CD4-positive, alpha-beta memory T cell (primary cell): ENCODE measurements at regions not wholly inside any gene's neighbourhood (a gene's known extent, or its start where the extent isn't known, plus 50 kb on each side); places are given as distances from the start of the nearest gene placed in this dataset.

Experiments used
- CTCF ChIA-PET: fragments of 350-600 bp; sonication (Branson Sonifier 250); formaldehyde crosslinking; loops from one replicate; lab custom pipeline; 2021; ENCODE audit warnings: inconsistent platforms; ENCODE audit not compliant: partially characterized antibody; lab: Charles Lee
- POLR2A ChIA-PET: fragments of 350-600 bp; sonication (Branson Sonifier 250); formaldehyde crosslinking; loops from one replicate; lab custom pipeline; 2021; ENCODE audit not compliant: partially characterized antibody; lab: Charles Lee
- DNase-seq, 5 donors: peaks; one replicate each; pipeline versions ENCODE4 v3.0.0 to v3.0.0-alpha.2; 2020 to 2022; ENCODE audit warnings: mixed read lengths in 1 of 5
- H3K27ac ChIP-seq: one replicate; pipeline ENCODE4 v1.7.0; 2013; ENCODE audit warnings: low read depth, low read length
- H3K27me3 ChIP-seq: 2 replicates; pipeline ENCODE4 v1.7.0; 2013; ENCODE audit warnings: mild to moderate bottlenecking, low read length, moderate library complexity; ENCODE audit not compliant: insufficient read depth
- H3K36me3 ChIP-seq: 2 replicates; pipeline ENCODE4 v1.7.0; 2013; ENCODE audit warnings: mild to moderate bottlenecking, low read length, moderate library complexity; ENCODE audit not compliant: insufficient read depth
- H3K4me1 ChIP-seq: 2 replicates; pipeline ENCODE4 v1.7.0; 2013; ENCODE audit warnings: mild to moderate bottlenecking, low read length, moderate library complexity; ENCODE audit not compliant: insufficient read depth
- H3K4me3 ChIP-seq, 2 donors: one replicate each; pipeline ENCODE4 v1.7.0; 2013; ENCODE audit warnings: low read length in 2 of 2, mild to moderate bottlenecking in 1 of 2
- H3K9me3 ChIP-seq, 2 donors: one replicate each; pipeline ENCODE4 v1.7.0; 2013; ENCODE audit warnings: low read length in 2 of 2, control low read depth in 1 of 2; ENCODE audit not compliant: control insufficient read depth in 1 of 2
- H3K27ac Mint-ChIP-seq, 7 donors: one replicate each; pipeline ENCODE4 v1.8.0; 2020 to 2021; ENCODE audit warnings: mixed read lengths in 7 of 7, mild to moderate bottlenecking in 6 of 7, inconsistent platforms in 3 of 7, moderate library complexity in 3 of 7
- H3K27me3 Mint-ChIP-seq, 2 donors: one replicate each; pipeline ENCODE4 v1.8.0; 2020 to 2021; ENCODE audit warnings: mixed read lengths in 2 of 2
- H3K36me3 Mint-ChIP-seq, 2 donors: one replicate each; pipeline ENCODE4 v1.8.0; 2020 to 2021; ENCODE audit warnings: mixed read lengths in 2 of 2, inconsistent platforms in 1 of 2, mild to moderate bottlenecking in 1 of 2
- H3K4me1 Mint-ChIP-seq, 4 donors: one replicate each; pipeline ENCODE4 v1.8.0; 2020 to 2021; ENCODE audit warnings: mixed read lengths in 4 of 4, mild to moderate bottlenecking in 1 of 4
- H3K4me3 Mint-ChIP-seq, 8 donors: one replicate each; pipeline ENCODE4 v1.8.0; 2020 to 2021; ENCODE audit warnings: mixed read lengths in 8 of 8, mild to moderate bottlenecking in 7 of 8, moderate library complexity in 6 of 8, inconsistent platforms in 3 of 8
- H3K9me3 Mint-ChIP-seq, 8 donors: one replicate each; pipeline ENCODE4 v1.8.0; 2020 to 2021; ENCODE audit warnings: mixed read lengths in 8 of 8, mild to moderate bottlenecking in 5 of 8, inconsistent platforms in 3 of 8, moderate library complexity in 1 of 8
- intact Hi-C: fragments of 100-400 bp; cut with micrococcal nuclease; formaldehyde crosslinking; loops from one replicate; pipeline ENCODE4 v1.15.1; 2023

DNA sequence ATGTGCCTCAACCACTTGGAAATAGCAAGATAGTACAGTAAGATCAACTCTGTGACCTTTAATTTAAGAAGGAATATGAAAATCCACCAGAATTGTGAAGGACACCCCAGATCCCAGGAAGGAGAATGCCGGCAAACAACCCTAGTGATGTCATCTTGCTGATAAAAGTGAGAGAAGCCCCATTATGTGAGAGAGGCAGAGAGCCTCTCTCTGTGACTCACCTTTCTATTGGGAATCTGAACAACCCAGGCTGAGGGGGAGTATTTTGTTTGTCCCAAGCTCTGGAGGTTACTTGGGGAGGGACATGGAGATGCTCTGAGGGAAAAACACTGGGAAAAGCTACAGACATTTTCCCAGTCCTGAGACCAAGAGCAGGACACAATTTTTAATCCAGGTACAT lies 188.3 kb upstream of the FERMT1 start:
- Histone ChIP-seq H3K4me3 (no peak overlapping the region), H3K9me3 (no peaks in the 10 kb centered on the region), H3K36me3 (no peaks in the 10 kb centered on the region), H3K27ac (no peak overlapping the region), H3K4me1 (no peaks in the 10 kb centered on the region), H3K27me3 (no peaks in the 10 kb centered on the region)
- H3K27ac Mint-ChIP-seq = no peak overlapping the region
- no peaks in the 10 kb centered on the region for H3K4me1 Mint-ChIP-seq
- H3K9me3 Mint-ChIP-seq = peaks cover 2 to 23% (median 18%) of the 10 kb centered on the region in 8 donors
- POLR2A ChIA-PET = no interaction called here
- no peaks in the 10 kb centered on the region for H3K36me3 Mint-ChIP-seq
- H3K27me3 Mint-ChIP-seq = peaks cover 0 to 3% of the 10 kb centered on the region in 2 donors
- CTCF ChIA-PET = no interaction called here
- no peak overlapping the region for H3K4me3 Mint-ChIP-seq
- DNase-seq = no peak
- intact Hi-C loops = no loop called here

DNA sequence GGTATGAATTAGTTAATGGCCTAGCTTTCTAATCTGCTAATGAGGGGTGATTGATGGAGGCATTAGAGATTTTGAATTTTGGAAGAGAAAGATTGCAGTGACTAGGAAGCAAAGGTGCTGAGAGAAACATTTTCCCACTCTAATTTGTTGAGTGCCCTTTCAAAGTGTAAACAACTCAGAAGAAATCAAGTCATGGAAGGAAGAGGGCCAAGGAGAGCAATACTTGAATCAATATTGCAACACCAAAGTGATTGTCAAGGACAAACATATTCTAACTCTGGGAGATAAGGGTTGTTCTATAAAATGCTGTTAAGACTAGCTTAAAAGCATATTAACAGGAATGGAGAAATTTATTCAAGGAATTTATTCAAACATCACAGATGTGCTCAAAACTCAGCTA lies 182.7 kb upstream of the FERMT1 start:
- no peak for DNase-seq

GRCh38 chr20:6302041-6302440 lies 179.2 kb upstream of the FERMT1 start:
- intact Hi-C loops = no loop called here
- no peaks in the 10 kb centered on the region for H3K4me1 Mint-ChIP-seq
- no peaks in the 10 kb centered on the region for H3K27me3 ChIP-seq
- ChIA-PET CTCF (no interaction called here), POLR2A (no interaction called here)
- no peak overlapping the region for H3K27ac Mint-ChIP-seq
- H3K27ac ChIP-seq = no peak overlapping the region
- H3K36me3 Mint-ChIP-seq = no peaks in the 10 kb centered on the region
- no peak overlapping the region for H3K4me3 Mint-ChIP-seq
- H3K9me3 Mint-ChIP-seq = peaks cover 0 to 19% (median 2%) of the 10 kb centered on the region in 8 donors
- no peaks in the 10 kb centered on the region for H3K36me3 ChIP-seq
- no peaks in the 10 kb centered on the region for H3K4me1 ChIP-seq
- no peak for DNase-seq
- H3K4me3 ChIP-seq = no peak overlapping the region
- no peaks in the 10 kb centered on the region for H3K9me3 ChIP-seq
- H3K27me3 Mint-ChIP-seq = peaks cover 0 to 3% of the 10 kb centered on the region in 2 donors

More for the DNA sequence above, 182.7 kb upstream of the FERMT1 start:
- no peaks in the 10 kb centered on the region for H3K27me3 ChIP-seq
- H3K27me3 Mint-ChIP-seq = peaks cover 0 to 4% of the 10 kb centered on the region in 2 donors
- H3K4me3 ChIP-seq = no peak overlapping the region
- H3K4me1 Mint-ChIP-seq = no peaks in the 10 kb centered on the region
- peaks cover 0 to 21% (median 3%) of the 10 kb centered on the region in 8 donors for H3K9me3 Mint-ChIP-seq
- no peaks in the 10 kb centered on the region for H3K9me3 ChIP-seq
- no peaks in the 10 kb centered on the region for H3K36me3 Mint-ChIP-seq
- no peak overlapping the region for H3K27ac ChIP-seq
- CTCF ChIA-PET = no interaction called here
- POLR2A ChIA-PET = no interaction called here
- H3K4me3 Mint-ChIP-seq = no peak overlapping the region
- intact Hi-C loops = no loop called here
- no peak overlapping the region for H3K27ac Mint-ChIP-seq
- no peaks in the 10 kb centered on the region for H3K36me3 ChIP-seq
- no peaks in the 10 kb centered on the region for H3K4me1 ChIP-seq

GRCh38 chr20:6299456-6299855 lies 176.6 kb upstream of the FERMT1 start:
- H3K27ac Mint-ChIP-seq = no peak overlapping the region
- Histone ChIP-seq H3K4me1 (no peaks in the 10 kb centered on the region), H3K9me3 (no peaks in the 10 kb centered on the region), H3K4me3 (no peak overlapping the region), H3K36me3 (no peaks in the 10 kb centered on the region), H3K27ac (no peak overlapping the region), H3K27me3 (no peaks in the 10 kb centered on the region)
- H3K27me3 Mint-ChIP-seq = peaks cover 0 to 2% of the 10 kb centered on the region in 2 donors
- no peak overlapping the region for H3K4me3 Mint-ChIP-seq
- POLR2A ChIA-PET = no interaction called here
- no peaks in the 10 kb centered on the region for H3K4me1 Mint-ChIP-seq
- H3K36me3 Mint-ChIP-seq = no peaks in the 10 kb centered on the region
- intact Hi-C loops = no loop called here
- CTCF ChIA-PET = no interaction called here
- no peak for DNase-seq
- peaks cover 0 to 15% (median 3%) of the 10 kb centered on the region in 8 donors for H3K9me3 Mint-ChIP-seq

DNA sequence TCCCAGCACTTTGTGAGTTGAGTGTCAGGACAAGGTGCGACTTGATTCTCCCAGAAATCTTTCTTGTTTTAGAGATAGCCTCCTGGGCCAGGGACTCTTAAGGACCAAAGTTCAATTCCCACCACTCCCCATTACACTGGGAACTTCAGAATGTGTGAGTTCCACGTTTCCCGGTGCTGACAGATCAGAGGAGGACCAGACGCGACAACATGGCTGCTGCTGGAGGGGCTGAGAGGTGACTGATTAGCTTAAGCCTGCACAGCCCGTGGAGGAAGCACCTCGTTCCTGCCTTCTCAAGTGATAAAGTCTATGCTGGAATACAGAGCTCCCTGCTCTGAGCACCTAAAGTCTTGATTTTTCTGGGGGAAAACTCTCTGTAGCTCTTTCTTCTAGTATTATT lies 175.2 kb upstream of the FERMT1 start:
- H3K36me3 Mint-ChIP-seq = no peaks in the 10 kb centered on the region
- DNase-seq = no peak
- ChIA-PET POLR2A (no interaction called here), CTCF (no interaction called here)
- H3K27ac Mint-ChIP-seq = no peak overlapping the region
- no peak overlapping the region for H3K4me3 ChIP-seq
- intact Hi-C loops = no loop called here
- H3K27ac ChIP-seq = no peak overlapping the region
- H3K36me3 ChIP-seq = no peaks in the 10 kb centered on the region
- no peaks in the 10 kb centered on the region for H3K9me3 ChIP-seq
- no peak overlapping the region for H3K4me3 Mint-ChIP-seq
- no peaks in the 10 kb centered on the region for H3K27me3 ChIP-seq
- H3K27me3 Mint-ChIP-seq = no peaks in the 10 kb centered on the region
- no peaks in the 10 kb centered on the region for H3K4me1 Mint-ChIP-seq
- H3K4me1 ChIP-seq = no peaks in the 10 kb centered on the region
- peaks cover 0 to 8% (median 3%) of the 10 kb centered on the region in 8 donors for H3K9me3 Mint-ChIP-seq

DNA sequence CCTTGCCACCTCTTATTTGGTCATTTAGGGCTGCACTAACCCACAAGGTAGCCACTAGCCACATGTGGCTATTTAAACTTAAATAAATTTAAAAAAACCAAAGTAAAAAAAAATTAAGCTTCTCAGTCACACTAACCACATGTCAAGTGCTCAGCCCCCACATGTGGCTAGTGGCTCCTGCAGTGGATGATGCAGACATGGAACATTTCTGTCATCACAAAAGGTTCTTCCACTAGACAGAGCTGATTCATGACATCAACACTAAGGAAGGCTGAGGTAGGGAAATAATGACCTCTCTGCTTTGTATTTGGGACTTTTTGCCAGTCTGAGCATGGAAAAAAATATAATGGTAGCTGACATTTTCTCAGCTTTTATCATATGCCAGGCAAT lies 173.0 kb upstream of the FERMT1 start:
- CTCF ChIA-PET = no interaction called here

GRCh38 chr20:6295127-6295866 lies 172.5 kb upstream of the FERMT1 start:
- POLR2A ChIA-PET = no interaction called here
- Mint-ChIP-seq H3K27ac (no peak overlapping the region), H3K4me3 (no peak overlapping the region), H3K9me3 (peaks cover 0 to 12% (median 3%) of the 10 kb centered on the region in 8 donors), H3K27me3 (no peaks in the 10 kb centered on the region), H3K36me3 (no peaks in the 10 kb centered on the region), H3K4me1 (no peaks in the 10 kb centered on the region)
- DNase-seq = no peak
- Histone ChIP-seq H3K4me3 (no peak overlapping the region), H3K9me3 (no peaks in the 10 kb centered on the region), H3K27me3 (no peaks in the 10 kb centered on the region), H3K36me3 (no peaks in the 10 kb centered on the region), H3K4me1 (no peaks in the 10 kb centered on the region), H3K27ac (no peak overlapping the region)
- CTCF ChIA-PET = no interaction called here
- intact Hi-C loops = no loop called here

More for the DNA sequence above, 173.0 kb upstream of the FERMT1 start:
- POLR2A ChIA-PET = no interaction called here
- Mint-ChIP-seq H3K4me1 (no peaks in the 10 kb centered on the region), H3K36me3 (no peaks in the 10 kb centered on the region), H3K27ac (no peak overlapping the region), H3K9me3 (peaks cover 0 to 12% (median 2%) of the 10 kb centered on the region in 8 donors), H3K4me3 (no peak overlapping the region), H3K27me3 (no peaks in the 10 kb centered on the region)
- no peaks in the 10 kb centered on the region for H3K36me3 ChIP-seq
- no peak for DNase-seq
- intact Hi-C loops = no loop called here
- H3K27ac ChIP-seq = no peak overlapping the region
- no peaks in the 10 kb centered on the region for H3K27me3 ChIP-seq
- no peaks in the 10 kb centered on the region for H3K4me1 ChIP-seq
- no peak overlapping the region for H3K4me3 ChIP-seq
- no peaks in the 10 kb centered on the region for H3K9me3 ChIP-seq
